DOHH2 (cell line): ENCODE measurements at regions not wholly inside any gene's neighbourhood (a gene's known extent, or its start where the extent isn't known, plus 50 kb on each side); places are given as distances from the start of the nearest gene placed in this dataset.
A peak's percentile ranks its signal among the peaks of the same experiment; 100 is the strongest.

Source experiments
- H3F3A ChIP-seq: fragments of 200-600 bp; sonication (generic), shearing (Covaris generic); 2 replicates; pipeline ENCODE4 v1.6.0; 2016; ENCODE audit warnings: antibody characterized with exemption, mild to moderate bottlenecking; ENCODE audit not compliant: control insufficient read depth, insufficient read depth
- H3K27ac ChIP-seq: fragments of 200-600 bp; sonication (generic); 2 replicates; pipeline ENCODE4 v1.5.1; 2014; ENCODE audit warnings: low read depth, mild to moderate bottlenecking, low read length, moderate library complexity
- H3K27me3 ChIP-seq: fragments of 200-600 bp; sonication (generic); 2 replicates; pipeline ENCODE4 v1.6.1; 2014; ENCODE audit warnings: mild to moderate bottlenecking, low read length, mixed read lengths; ENCODE audit not compliant: control insufficient read depth
- H3K36me3 ChIP-seq: fragments of 200-600 bp; sonication (generic); 2 replicates; pipeline ENCODE4 v1.6.1; 2014; ENCODE audit warnings: mild to moderate bottlenecking, low read length, moderate library complexity, mixed read lengths; ENCODE audit not compliant: control insufficient read depth
- H3K4me1 ChIP-seq: fragments of 200-600 bp; sonication (generic); 2 replicates; pipeline ENCODE4 v1.6.1; 2014; ENCODE audit warnings: mild to moderate bottlenecking, low read length, mixed read lengths; ENCODE audit not compliant: control insufficient read depth
- H3K4me2 ChIP-seq: fragments of 200-600 bp; sonication (generic); 2 replicates; pipeline ENCODE4 v1.6.0; 2014; ENCODE audit warnings: mild to moderate bottlenecking, low read length, moderate library complexity
- H3K4me3 ChIP-seq: fragments of 200-600 bp; sonication (generic); 2 replicates; pipeline ENCODE4 v1.5.1; 2014; ENCODE audit warnings: mild to moderate bottlenecking, low read length, mixed read lengths
- H3K79me2 ChIP-seq: fragments of 200-600 bp; sonication (generic); 2 replicates; pipeline ENCODE4 v1.6.1; 2014; ENCODE audit warnings: mild to moderate bottlenecking, low read length, mixed read lengths; ENCODE audit not compliant: control insufficient read depth
- H3K9me2 ChIP-seq: fragments of 200-600 bp; sonication (generic); replicated peaks from 2 replicates; pipeline ENCODE4 v1.6.1; 2014; ENCODE audit warnings: mild to moderate bottlenecking, low read length, mixed read lengths; ENCODE audit not compliant: control insufficient read depth
- H3K9me3 ChIP-seq: fragments of 200-600 bp; sonication (generic); 2 replicates; pipeline ENCODE4 v1.6.1; 2014; ENCODE audit warnings: antibody characterized with exemption, low read length, mixed read lengths; ENCODE audit not compliant: control insufficient read depth, insufficient read depth
- H4K20me1 ChIP-seq: fragments of 200-600 bp; sonication (generic); 2 replicates; pipeline ENCODE4 v1.6.0; 2014; ENCODE audit warnings: low read depth, mild to moderate bottlenecking, antibody characterized with exemption, low read length, moderate library complexity; ENCODE audit not compliant: control insufficient read depth, insufficient read depth
- CTCF ChIP-seq: fragments of 200-600 bp; sonication (generic); IDR thresholded peaks from one replicate; pipeline ENCODE4 v1.5.1; 2014; ENCODE audit warnings: antibody characterized with exemption, mild to moderate bottlenecking, low read depth, low read length; ENCODE audit not compliant: poor library complexity, severe bottlenecking
- EZH2phosphoT487 ChIP-seq: fragments of 200-600 bp; sonication (generic); IDR thresholded peaks from 2 replicates; pipeline ENCODE4 v1.6.1; 2017; ENCODE audit warnings: borderline replicate concordance, mild to moderate bottlenecking, antibody characterized with exemption, low read length, moderate library complexity, mixed read lengths

GRCh38 chr2:238668426-238668825, 179.5 kb upstream of the TWIST2 start:
- Histone ChIP-seq H3K4me2 (no peak overlapping the region), H4K20me1 (no peaks in the 10 kb centered on the region), H3K9me2 (no peaks in the 10 kb centered on the region), H3K27ac (no peak overlapping the region), H3K79me2 (no peaks in the 10 kb centered on the region), H3F3A (no peaks in the 10 kb centered on the region), H3K4me3 (no peak overlapping the region), H3K36me3 (no peaks in the 10 kb centered on the region), H3K9me3 (no peaks in the 10 kb centered on the region), H3K27me3 (no peaks in the 10 kb centered on the region), H3K4me1 (peaks cover 11% of the 10 kb centered on the region)
- TF ChIP-seq EZH2phosphoT487 (no peak), CTCF (no peak)

GRCh38 chr2:238669046-238669445, 178.8 kb upstream of the TWIST2 start:
- Histone ChIP-seq H3K9me2 (no peaks in the 10 kb centered on the region), H3K27me3 (no peaks in the 10 kb centered on the region), H3K4me2 (no peak overlapping the region), H3K79me2 (no peaks in the 10 kb centered on the region), H3F3A (no peaks in the 10 kb centered on the region), H3K27ac (no peak overlapping the region), H4K20me1 (no peaks in the 10 kb centered on the region), H3K9me3 (no peaks in the 10 kb centered on the region), H3K36me3 (no peaks in the 10 kb centered on the region), H3K4me3 (no peak overlapping the region), H3K4me1 (peaks cover 11% of the 10 kb centered on the region)
- no peak for TF ChIP-seq EZH2phosphoT487
- no peak for TF ChIP-seq CTCF

DNA sequence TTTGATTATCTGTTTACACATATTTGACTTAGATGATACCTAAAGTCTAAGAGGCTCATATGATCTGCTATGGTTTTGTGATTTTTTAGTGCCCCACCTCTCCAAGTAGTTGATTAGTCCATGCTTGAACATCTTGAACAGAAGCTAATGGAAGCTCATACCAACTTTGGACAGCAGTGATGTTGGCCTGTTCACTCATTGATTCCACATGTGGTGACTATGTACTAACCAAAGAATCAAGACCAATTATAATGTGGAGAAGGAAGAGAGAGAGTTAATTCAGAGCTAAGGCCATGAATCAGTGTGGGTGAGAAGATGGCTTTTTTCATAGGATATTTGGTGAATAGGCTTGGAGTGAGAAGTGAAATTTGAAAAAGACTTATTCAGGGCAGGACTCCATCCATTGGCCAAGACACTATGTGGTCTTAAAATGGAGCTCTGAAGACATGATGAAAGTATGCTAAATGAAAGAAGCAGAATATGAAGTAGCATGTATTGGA, 178.3 kb upstream of the TWIST2 start:
- no peaks in the 10 kb centered on the region for H3K36me3 ChIP-seq
- no peaks in the 10 kb centered on the region for H3K79me2 ChIP-seq
- no peaks in the 10 kb centered on the region for H4K20me1 ChIP-seq
- H3K4me2 ChIP-seq = peak overlapping the region; percentile 13; the same call in 1 of the 2 replicates
- no peaks in the 10 kb centered on the region for H3K9me3 ChIP-seq
- H3K4me1 ChIP-seq = peaks cover 11% of the 10 kb centered on the region
- TF ChIP-seq EZH2phosphoT487 = no peak
- no peak for TF ChIP-seq CTCF
- no peak overlapping the region for H3K27ac ChIP-seq
- H3K4me3 ChIP-seq = no peak overlapping the region
- no peaks in the 10 kb centered on the region for H3K27me3 ChIP-seq
- no peaks in the 10 kb centered on the region for H3F3A ChIP-seq
- H3K9me2 ChIP-seq = no peaks in the 10 kb centered on the region
